ENCODE measurements at regions not wholly inside any gene's neighbourhood (a gene's known extent, or its start where the extent isn't known, plus 50 kb on each side); places are given as distances from the start of the nearest gene placed in this dataset.

DNA sequence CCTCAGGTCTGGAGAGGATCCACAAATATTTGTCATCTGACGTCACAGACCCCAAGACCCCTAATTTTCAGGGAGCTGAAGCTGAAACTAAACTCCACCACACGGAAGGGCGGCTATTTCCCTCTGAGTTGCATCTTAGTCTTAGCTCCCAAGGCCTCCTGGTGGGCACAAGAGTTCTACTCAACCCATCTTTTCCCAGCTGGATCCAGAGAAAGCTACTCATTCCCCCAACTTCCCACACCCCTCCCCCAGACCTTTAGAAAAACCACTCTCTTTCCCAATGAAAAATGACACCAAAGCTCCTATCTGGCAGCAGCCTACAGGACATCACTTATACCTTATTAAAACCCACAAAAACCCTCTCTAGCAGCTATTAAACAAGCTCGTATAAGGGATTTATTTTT is 67.1 kb upstream of the SLC1A1 start (continued):
- TF ChIP-seq, protein P1, sequence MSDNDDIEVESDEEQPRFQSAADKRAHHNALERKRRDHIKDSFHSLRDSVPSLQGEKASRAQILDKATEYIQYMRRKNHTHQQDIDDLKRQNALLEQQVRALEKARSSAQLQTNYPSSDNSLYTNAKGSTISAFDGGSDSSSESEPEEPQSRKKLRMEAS (IDR thresholded peaks at IDR 0.05; ENCODE audit: low read depth) = no peak
- TF ChIP-seq NRF1 (IDR thresholded peaks at IDR 0.05; ENCODE audit: low read depth, low read length) (no peak), TEAD4 (IDR thresholded peaks at IDR 0.05; ENCODE audit: borderline replicate concordance, insufficient read depth) (no peak), CTCF (IDR thresholded peaks at IDR 0.05) (no peak)
- TF ChIP-seq, protein P2, sequence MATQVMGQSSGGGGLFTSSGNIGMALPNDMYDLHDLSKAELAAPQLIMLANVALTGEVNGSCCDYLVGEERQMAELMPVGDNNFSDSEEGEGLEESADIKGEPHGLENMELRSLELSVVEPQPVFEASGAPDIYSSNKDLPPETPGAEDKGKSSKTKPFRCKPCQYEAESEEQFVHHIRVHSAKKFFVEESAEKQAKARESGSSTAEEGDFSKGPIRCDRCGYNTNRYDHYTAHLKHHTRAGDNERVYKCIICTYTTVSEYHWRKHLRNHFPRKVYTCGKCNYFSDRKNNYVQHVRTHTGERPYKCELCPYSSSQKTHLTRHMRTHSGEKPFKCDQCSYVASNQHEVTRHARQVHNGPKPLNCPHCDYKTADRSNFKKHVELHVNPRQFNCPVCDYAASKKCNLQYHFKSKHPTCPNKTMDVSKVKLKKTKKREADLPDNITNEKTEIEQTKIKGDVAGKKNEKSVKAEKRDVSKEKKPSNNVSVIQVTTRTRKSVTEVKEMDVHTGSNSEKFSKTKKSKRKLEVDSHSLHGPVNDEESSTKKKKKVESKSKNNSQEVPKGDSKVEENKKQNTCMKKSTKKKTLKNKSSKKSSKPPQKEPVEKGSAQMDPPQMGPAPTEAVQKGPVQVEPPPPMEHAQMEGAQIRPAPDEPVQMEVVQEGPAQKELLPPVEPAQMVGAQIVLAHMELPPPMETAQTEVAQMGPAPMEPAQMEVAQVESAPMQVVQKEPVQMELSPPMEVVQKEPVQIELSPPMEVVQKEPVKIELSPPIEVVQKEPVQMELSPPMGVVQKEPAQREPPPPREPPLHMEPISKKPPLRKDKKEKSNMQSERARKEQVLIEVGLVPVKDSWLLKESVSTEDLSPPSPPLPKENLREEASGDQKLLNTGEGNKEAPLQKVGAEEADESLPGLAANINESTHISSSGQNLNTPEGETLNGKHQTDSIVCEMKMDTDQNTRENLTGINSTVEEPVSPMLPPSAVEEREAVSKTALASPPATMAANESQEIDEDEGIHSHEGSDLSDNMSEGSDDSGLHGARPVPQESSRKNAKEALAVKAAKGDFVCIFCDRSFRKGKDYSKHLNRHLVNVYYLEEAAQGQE (IDR thresholded peaks at IDR 0.05; ENCODE audit: low read depth, low read length) = no peak

GRCh38 chr9:4422495-4422894 is 67.8 kb upstream of the SLC1A1 start:
- Histone ChIP-seq H3K9me2 (no peaks in the 10 kb centered on the region), H4K20me1 (ENCODE audit: insufficient read depth) (no peaks in the 10 kb centered on the region), H3K4me3 (ENCODE audit: low read depth in 2 of 2, low read length in 1 of 2) (no peak overlapping the region), H3K4me2 (no peak overlapping the region), H3F3A (replicated peaks; ENCODE audit: insufficient read depth) (no peaks in the 10 kb centered on the region), H3K27me3 (ENCODE audit: insufficient read depth) (no peaks in the 10 kb centered on the region), H3K36me3 (replicated peaks in 1 of 2; ENCODE audit: control insufficient read depth in 1 of 2, insufficient read depth in 2 of 2, low read length in 1 of 2) (no peaks in the 10 kb centered on the region), H3K4me1 (ENCODE audit: control insufficient read depth in 1 of 2, insufficient read depth in 2 of 2, low read depth in 1 of 2, low read length in 1 of 2) (no peaks in the 10 kb centered on the region; a peak in 1 of 4 replicates), H3K27ac (ENCODE audit: low read depth in 2 of 2, low read length in 1 of 2) (no peak overlapping the region), H2AFZ (ENCODE audit: low read depth) (no peak overlapping the region), H3K9ac (no peak overlapping the region), H3K79me2 (ENCODE audit: insufficient read depth) (no peaks in the 10 kb centered on the region), H3K9me3 (no peaks in the 10 kb centered on the region)
- no peak for DNase-seq
- 55% methylated on average over 2 of the region's 2 CpGs for WGBS (ENCODE audit: low lambda C conversion rate)
- ChIA-PET POLR2A (no interaction called here), CTCF (no interaction called here)
- TF ChIP-seq EP300 (IDR thresholded peaks at IDR 0.05; ENCODE audit: borderline replicate concordance in 1 of 2, low read depth in 1 of 2, low read length in 1 of 2) (no peak), ZBTB33 (IDR thresholded peaks at IDR 0.05; ENCODE audit: borderline replicate concordance, low read depth) (no peak), PBX3 (IDR thresholded peaks at IDR 0.05) (no peak), MEF2A (IDR thresholded peaks at IDR 0.05; ENCODE audit: borderline replicate concordance, low read depth) (no peak), FOXM1 (IDR thresholded peaks at IDR 0.05; ENCODE audit: low read depth) (no peak), SMC3 (IDR thresholded peaks at IDR 0.05; ENCODE audit: low read depth, low read length) (no peak), RFX5 (IDR thresholded peaks at IDR 0.05; ENCODE audit: low read length) (no peak)
